H1 (cell line): ENCODE measurements at regions not wholly inside any gene's neighbourhood (a gene's known extent, or its start where the extent isn't known, plus 50 kb on each side); places are given as distances from the start of the nearest gene placed in this dataset.

Experiments
- CTCF ChIA-PET: fragments of 300-600 bp; sonication (Branson Sonifier 250); formaldehyde crosslinking; loops from one replicate; lab custom pipeline; 2021; ENCODE audit not compliant: partially characterized antibody; lab: Charles Lee
- POLR2A ChIA-PET: fragments of 300-600 bp; sonication (Branson Sonifier 250); formaldehyde crosslinking; loops from one replicate; lab custom pipeline; 2021; ENCODE audit warnings: inconsistent platforms; ENCODE audit not compliant: partially characterized antibody; lab: Charles Lee
- DNase-seq, 2 experiments: peaks; one replicate each; pipeline versions ENCODE4 v3.0.0 to v3.0.0-alpha.2; 2010 to 2022; ENCODE audit warnings: low spot score in 2 of 2, low read depth in 1 of 2, mixed read lengths in 1 of 2
- FAIRE-seq: peaks from 2 replicates; lab custom pipeline; 2011; peaks lifted over from hg19 to GRCh38; lab: Jason Lieb, UNC
- H2AFZ ChIP-seq: 2 replicates; pipeline ENCODE4 v1.8.1; 2012; ENCODE audit warnings: low read length, inconsistent platforms
- H2AK5ac ChIP-seq: 2 replicates; pipeline ENCODE4 v1.6.1; 2013; ENCODE audit warnings: low read depth, low read length
- H2BK120ac ChIP-seq: replicated peaks from 2 replicates; pipeline ENCODE3; 2013; ENCODE audit warnings: low read depth, low read length, inconsistent platforms
- H2BK12ac ChIP-seq: 2 replicates; pipeline ENCODE4 v1.6.1; 2013; ENCODE audit warnings: low read depth, low read length
- H2BK15ac ChIP-seq: 2 replicates; pipeline ENCODE4 v1.6.1; 2013; ENCODE audit warnings: low read length
- H2BK20ac ChIP-seq: 2 replicates; pipeline ENCODE4 v1.6.1; 2013; ENCODE audit warnings: low read length
- H2BK5ac ChIP-seq: 2 replicates; pipeline ENCODE4 v1.6.1; 2013; ENCODE audit warnings: low read depth, low read length
- H3K14ac ChIP-seq: 2 replicates; pipeline ENCODE4 v1.6.1; 2013; ENCODE audit warnings: inconsistent platforms; ENCODE audit not compliant: insufficient read length
- H3K18ac ChIP-seq: 2 replicates; pipeline ENCODE4 v1.6.1; 2013; ENCODE audit warnings: low read length; ENCODE audit errors: extremely low read depth
- H3K23ac ChIP-seq: 2 replicates; pipeline ENCODE4 v1.6.1; 2013; ENCODE audit warnings: inconsistent platforms; ENCODE audit not compliant: insufficient read length
- H3K23me2 ChIP-seq: 2 replicates; pipeline ENCODE4 v1.6.1; 2013; ENCODE audit warnings: low read depth, low read length
- H3K27ac ChIP-seq: 2 replicates; pipeline ENCODE4 v1.6.1; 2011; ENCODE audit warnings: low read depth, low read length, inconsistent platforms
- H3K27me3 ChIP-seq, 4 experiments: replicated peaks in 1 of 4; 1 replicate in 1 of 4; 2 replicates in 3 of 4; pipeline versions ENCODE4 v1.6.1 to v1.8.1; 2011 to 2013; ENCODE audit warnings: low read length in 3 of 4, mild to moderate bottlenecking in 3 of 4, inconsistent platforms in 2 of 4, mixed read lengths in 2 of 4, moderate library complexity in 1 of 4; ENCODE audit not compliant: control insufficient read depth in 3 of 4, insufficient read depth in 3 of 4; ENCODE audit errors: extremely low read depth in 1 of 4
- H3K36me3 ChIP-seq, 4 experiments: 2 replicates each; pipeline versions ENCODE4 v1.6.1 to v1.8.1; 2011 to 2013; ENCODE audit warnings: mild to moderate bottlenecking in 4 of 4, low read length in 3 of 4, moderate library complexity in 2 of 4, control low read depth in 1 of 4, inconsistent platforms in 1 of 4; ENCODE audit not compliant: insufficient read depth in 4 of 4, control insufficient read depth in 2 of 4
- H3K4ac ChIP-seq: replicated peaks from 2 replicates; pipeline ENCODE3; 2013; ENCODE audit warnings: low read length, low read depth, mixed read lengths, inconsistent platforms; ENCODE audit not compliant: insufficient read length
- H3K4me1 ChIP-seq, 4 experiments: replicated peaks in 1 of 4; 1 replicate in 1 of 4; 2 replicates in 3 of 4; pipeline versions ENCODE4 v1.6.1 to v1.8.1; 2011 to 2013; ENCODE audit warnings: low read length in 3 of 4, inconsistent platforms in 2 of 4, mixed read lengths in 1 of 4; ENCODE audit not compliant: insufficient read depth in 4 of 4, control insufficient read depth in 3 of 4
- H3K4me2 ChIP-seq, 2 experiments: 2 replicates each; pipeline versions ENCODE4 v1.6.1 to v1.8.1; 2011 to 2013; ENCODE audit warnings: low read depth in 2 of 2, low read length in 2 of 2, control low read depth in 1 of 2, inconsistent platforms in 1 of 2, mild to moderate bottlenecking in 1 of 2; ENCODE audit not compliant: insufficient read depth in 1 of 2
- H3K4me3 ChIP-seq, 4 experiments: fragments of 200-600, 300-600 bp in 1 of 4; sonication (generic), shearing (Covaris generic), sonication (Bioruptor Twin) in 1 of 4; 2 replicates each; pipeline versions ENCODE4 v1.5.1 to v1.8.1; 2011 to 2016; ENCODE audit warnings: low read length in 4 of 4, low read depth in 3 of 4, control low read depth in 2 of 4, inconsistent platforms in 2 of 4, mild to moderate bottlenecking in 2 of 4, mixed read lengths in 1 of 4, moderate library complexity in 1 of 4; ENCODE audit not compliant: insufficient read depth in 2 of 4; ENCODE audit errors: extremely low read depth in 1 of 4
- H3K56ac ChIP-seq: replicated peaks from 2 replicates; pipeline ENCODE3; 2013; ENCODE audit warnings: low read depth, mild to moderate bottlenecking, mixed read lengths, low read length, inconsistent platforms; ENCODE audit not compliant: insufficient read length
- H3K79me1 ChIP-seq: 2 replicates; pipeline ENCODE4 v1.6.1; 2013; ENCODE audit warnings: low read depth, low read length, control low read depth
- H3K79me2 ChIP-seq, 2 experiments: 2 replicates each; pipeline versions ENCODE4 v1.6.1 to v1.8.1; 2012 to 2013; ENCODE audit warnings: low read length in 2 of 2, mild to moderate bottlenecking in 2 of 2, inconsistent platforms in 1 of 2; ENCODE audit not compliant: insufficient read depth in 2 of 2, control insufficient read depth in 1 of 2
- H3K9ac ChIP-seq, 4 experiments: replicated peaks in 1 of 4; 1 replicate in 1 of 4; 2 replicates in 3 of 4; pipeline versions ENCODE4 v1.6.1 to v1.8.1; 2011 to 2013; ENCODE audit warnings: low read depth in 3 of 4, low read length in 3 of 4, control low read depth in 2 of 4, mild to moderate bottlenecking in 2 of 4, moderate library complexity in 2 of 4, inconsistent platforms in 1 of 4; ENCODE audit errors: extremely low read depth in 1 of 4
- H3K9me3 ChIP-seq, 2 experiments: 2 replicates each; pipeline versions ENCODE4 v1.6.1 to v1.8.1; 2012 to 2013; ENCODE audit warnings: mild to moderate bottlenecking in 2 of 2, moderate library complexity in 2 of 2, control low read depth in 1 of 2, inconsistent platforms in 1 of 2, low read depth in 1 of 2, low read length in 1 of 2, mixed read lengths in 1 of 2; ENCODE audit not compliant: insufficient read depth in 2 of 2
- H4K20me1 ChIP-seq, 2 experiments: replicated peaks in 1 of 2; 2 replicates each; pipeline versions ENCODE3 to v1.8.1; 2011 to 2013; ENCODE audit warnings: inconsistent platforms in 2 of 2, low read length in 2 of 2, mild to moderate bottlenecking in 1 of 2; ENCODE audit not compliant: insufficient read depth in 2 of 2, control insufficient read depth in 1 of 2
- H4K5ac ChIP-seq: 2 replicates; pipeline ENCODE4 v1.6.1; 2013; ENCODE audit warnings: low read length, low read depth, mixed read lengths, inconsistent platforms; ENCODE audit not compliant: insufficient read length
- H4K8ac ChIP-seq: 2 replicates; pipeline ENCODE4 v1.8.0; 2013; ENCODE audit warnings: mild to moderate bottlenecking, moderate library complexity, low read length, inconsistent platforms; ENCODE audit not compliant: insufficient read depth; ENCODE audit errors: extremely low read depth
- H4K91ac ChIP-seq: replicated peaks from 2 replicates; pipeline ENCODE3; 2013; ENCODE audit warnings: low read length, mixed read lengths, inconsistent platforms; ENCODE audit not compliant: insufficient read length
- CREB1 ChIP-seq: IDR thresholded peaks from 2 replicates; pipeline ENCODE4 v1.6.1; 2012; ENCODE audit warnings: inconsistent platforms
- CTCF ChIP-seq, 3 experiments: IDR thresholded peaks; 1 replicate in 2 of 3; 2 replicates in 1 of 3; pipeline versions ENCODE4 v1.5.1 to v1.6.1; 2011; ENCODE audit warnings: low read length in 3 of 3, mild to moderate bottlenecking in 3 of 3, inconsistent platforms in 2 of 3, low read depth in 1 of 3, moderate library complexity in 1 of 3; ENCODE audit not compliant: insufficient read depth in 1 of 3; ENCODE audit errors: control extremely low read depth in 1 of 3
- HDAC2 ChIP-seq, 2 experiments: fragments of 300-600 bp in 1 of 2; sonication (generic) in 1 of 2; IDR thresholded peaks; 2 replicates each; pipeline ENCODE4 v1.6.1; 2011 to 2012; ENCODE audit warnings: low read depth in 2 of 2, low read length in 2 of 2, mild to moderate bottlenecking in 2 of 2, moderate library complexity in 2 of 2, borderline replicate concordance in 1 of 2, inconsistent platforms in 1 of 2
- KDM1A ChIP-seq: fragments of 200-600, 300-600 bp; sonication (generic); IDR thresholded peaks from 2 replicates; pipeline ENCODE4 v1.7.1; 2016; ENCODE audit warnings: mild to moderate bottlenecking, low read length, borderline replicate concordance
- RAD21 ChIP-seq, 2 experiments: IDR thresholded peaks in 1 of 2; conservative IDR thresholded peaks in 1 of 2; 2 replicates each; pipeline ENCODE4 v1.6.1; 2011; ENCODE audit warnings: low read depth in 2 of 2, low read length in 2 of 2, improper control_type of control experiment in 1 of 2, inconsistent platforms in 1 of 2, mild to moderate bottlenecking in 1 of 2, moderate library complexity in 1 of 2
- TEAD4 ChIP-seq: IDR thresholded peaks from 2 replicates; pipeline ENCODE4 v1.6.1; 2012; ENCODE audit warnings: low read depth, low read length, inconsistent platforms, mixed read lengths
- YY1 ChIP-seq: IDR thresholded peaks from 2 replicates; pipeline ENCODE4 v1.6.1; 2011; ENCODE audit warnings: low read depth, mild to moderate bottlenecking, low read length
- WGBS, 2 experiments: shearing (Covaris generic) in 1 of 2; methylation state at CpG; one replicate each; pipeline versions ENCODE4 v1.1.6 to v1.1.7; 2013 to 2015; ENCODE audit warnings: low lambda C conversion rate in 2 of 2, mixed read lengths in 2 of 2, inconsistent platforms in 1 of 2, low coverage in 1 of 2, missing lambda C conversion rate in 1 of 2; ENCODE audit not compliant: insufficient replicate concordance in 2 of 2, insufficient coverage in 1 of 2, insufficient read length in 1 of 2; ENCODE audit errors: extremely low coverage in 1 of 2, missing lambda C conversion rate in 1 of 2; 5-methylcytosine and 5-hydroxymethylcytosine counted together

- Histone ChIP-seq H3K23ac (no peak overlapping the region), H3K4ac (no peak overlapping the region), H2BK15ac (no peak overlapping the region), H2BK120ac (no peak overlapping the region), H4K91ac (no peak overlapping the region), H3K4me1 (peaks cover 0 to 3% (median 0%) of the 10 kb centered on the region in 4 experiments; a peak in 1 of 7 replicates), H3K23me2 (no peaks in the 10 kb centered on the region; the same call in 1 of the 2 replicates), H2BK5ac (no peak overlapping the region), H3K27me3 (no peaks in the 10 kb centered on the region), H3K79me2 (no peaks in the 10 kb centered on the region), H4K20me1 (no peaks in the 10 kb centered on the region), H2AFZ (no peak overlapping the region), H3K4me2 (no peak overlapping the region), H2AK5ac (no peak overlapping the region), H3K4me3 (no peak overlapping the region), H3K56ac (no peak overlapping the region), H3K9me3 (no peaks in the 10 kb centered on the region), H3K14ac (no peak overlapping the region), H3K36me3 (no peaks in the 10 kb centered on the region), H3K9ac (no peak overlapping the region), H4K8ac (no peak overlapping the region), H4K5ac (no peak overlapping the region), H3K18ac (no peak overlapping the region), H2BK12ac (no peak overlapping the region), H2BK20ac (no peak overlapping the region), H3K79me1 (no peaks in the 10 kb centered on the region), H3K27ac (no peak overlapping the region)
- no peak for FAIRE-seq
- POLR2A ChIA-PET, result no interaction called here
- TF ChIP-seq YY1, result no peak
- peak; percentile 40 to 54; a peak in 3 of 4 replicates for TF ChIP-seq RAD21 (IDR thresholded peaks at IDR 0.05 in 1 of 2, conservative IDR thresholded peaks at IDR 0.05 in 1 of 2; ENCODE audit: low read depth in 2 of 2, low read length in 2 of 2)
- TF ChIP-seq HDAC2 (IDR thresholded peaks at IDR 0.05; ENCODE audit: borderline replicate concordance in 1 of 2, low read depth in 2 of 2, low read length in 2 of 2), result no peak
- no peak for TF ChIP-seq TEAD4
- TF ChIP-seq KDM1A, result no peak
- peak in 1 of 3 experiments; percentile 31; a peak in 2 of 4 replicates for TF ChIP-seq CTCF (IDR thresholded peaks at IDR 0.05; ENCODE audit: control extremely low read depth in 1 of 3, insufficient read depth in 1 of 3, low read depth in 1 of 3, low read length in 3 of 3)
- no peak for TF ChIP-seq CREB1
- CTCF ChIA-PET, result interaction anchor here (1.3 kb wide), 1 partner anchor 9 kb away, joined by 5 read pairs; no protein-coding TSS in a partner anchor
- 100% methylated on average over 1 of the region's 1 CpG; no CpG with 5 or more reads in 1 of the 2 experiments for WGBS, 2 experiments
- no peak for DNase-seq
Measured at GRCh38 chr11:110827276-110827675, 115.0 kb upstream of the ARHGAP20 start.
